HG03575 (cell line): ENCODE measurements at regions not wholly inside any gene's neighbourhood (a gene's known extent, or its start where the extent isn't known, plus 50 kb on each side); places are given as distances from the start of the nearest gene placed in this dataset.
"Not testable (repeated sequence)": the region's sequence is repeated elsewhere in the genome, so short reads cannot be mapped to it uniquely, and the experiment has no call there.

Source experiments
- ATAC-seq: cut with Tn5 transposase; IDR thresholded peaks from one replicate; pipeline ENCODE4 v1.9.1; 2021; ENCODE audit not compliant: unreplicated experiment, insufficient number of reproducible peaks, low FRiP score; ENCODE audit errors: extremely low read depth

DNA sequence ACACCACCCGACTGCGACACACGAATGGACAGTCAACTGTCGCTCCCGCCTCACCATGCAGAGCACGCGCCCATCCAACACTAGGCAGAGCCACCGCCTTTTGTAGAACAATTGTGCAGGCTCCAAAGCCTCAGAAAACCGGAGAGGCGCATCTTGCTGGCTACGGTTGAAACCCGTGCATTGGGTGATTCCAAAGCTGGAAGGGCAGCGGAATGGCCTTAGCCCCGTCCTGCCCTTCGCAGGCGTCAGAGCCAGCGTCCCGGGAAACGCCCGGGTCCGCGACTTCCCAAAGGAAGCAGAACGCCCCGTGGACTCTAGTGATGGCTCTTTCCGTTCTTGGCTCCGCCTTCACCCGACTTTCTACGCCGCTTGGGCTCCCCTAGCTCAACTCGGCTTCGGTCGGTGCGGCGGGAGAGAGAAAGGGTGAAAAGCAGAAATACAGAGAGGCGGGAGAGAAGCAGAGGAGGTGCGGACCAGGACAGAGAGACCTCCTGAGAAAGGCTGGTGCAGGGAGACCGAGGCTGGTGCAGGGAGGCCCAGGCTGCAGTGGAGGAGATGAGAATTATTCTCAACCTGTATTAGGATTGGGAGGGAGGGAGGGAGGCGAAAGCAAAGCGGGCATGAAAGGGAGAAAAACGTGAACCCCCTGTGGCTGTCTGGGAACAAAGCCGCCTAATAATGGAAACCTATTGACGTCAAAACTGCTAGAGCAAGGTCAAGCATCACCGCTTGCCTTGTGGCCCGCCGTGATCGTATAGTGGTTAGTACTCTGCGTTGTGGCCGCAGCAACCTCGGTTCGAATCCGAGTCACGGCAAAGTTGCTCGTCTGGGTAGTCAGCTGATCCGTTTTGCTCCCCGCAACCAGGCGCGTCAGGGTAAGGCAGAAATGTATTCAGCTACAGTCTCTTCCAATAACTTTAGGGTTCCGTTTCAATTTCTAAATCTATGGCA lies 99.5 kb downstream of the PRKAB2 start:
- no peak for ATAC-seq

DNA sequence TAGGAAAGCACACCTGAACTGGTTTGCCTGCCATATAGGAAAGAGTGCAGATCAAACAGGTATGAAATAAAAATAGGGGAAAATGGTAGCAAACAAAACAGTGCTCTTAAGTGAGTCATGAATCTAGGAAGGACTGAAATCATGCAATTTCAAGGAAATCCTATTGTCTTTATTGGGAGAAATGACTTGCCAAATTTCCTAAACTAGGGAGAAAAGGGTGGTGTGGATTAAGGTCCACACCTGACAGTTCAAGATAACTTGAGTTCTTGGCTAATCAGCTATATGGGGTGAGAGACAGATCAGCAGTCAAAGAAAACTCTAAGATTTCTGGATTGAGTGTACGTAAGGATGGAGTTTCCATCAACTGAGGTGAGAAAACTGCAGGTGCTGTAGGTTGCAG lies 101.1 kb downstream of the PRKAB2 start:
- ATAC-seq: no peak

DNA sequence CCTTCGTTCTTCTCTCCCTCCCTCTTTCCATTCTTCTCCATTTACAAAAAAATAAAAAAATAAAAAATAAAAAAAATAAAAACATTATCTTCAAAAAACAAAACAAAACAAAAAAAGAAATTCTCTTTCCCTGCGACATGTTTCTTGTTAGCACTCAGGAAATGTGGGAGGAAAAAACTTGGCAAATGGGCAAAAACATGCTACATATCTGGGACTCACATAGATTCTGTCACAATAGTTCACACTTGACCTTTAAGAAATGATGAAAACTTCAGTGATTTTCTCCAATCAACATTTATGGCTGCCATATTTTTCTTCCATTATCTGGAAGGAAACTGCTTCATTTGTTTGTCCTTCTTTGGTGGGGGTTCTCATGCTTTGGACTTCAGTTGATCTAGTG lies 109.3 kb downstream of the PRKAB2 start:
- ATAC-seq: no peak

DNA sequence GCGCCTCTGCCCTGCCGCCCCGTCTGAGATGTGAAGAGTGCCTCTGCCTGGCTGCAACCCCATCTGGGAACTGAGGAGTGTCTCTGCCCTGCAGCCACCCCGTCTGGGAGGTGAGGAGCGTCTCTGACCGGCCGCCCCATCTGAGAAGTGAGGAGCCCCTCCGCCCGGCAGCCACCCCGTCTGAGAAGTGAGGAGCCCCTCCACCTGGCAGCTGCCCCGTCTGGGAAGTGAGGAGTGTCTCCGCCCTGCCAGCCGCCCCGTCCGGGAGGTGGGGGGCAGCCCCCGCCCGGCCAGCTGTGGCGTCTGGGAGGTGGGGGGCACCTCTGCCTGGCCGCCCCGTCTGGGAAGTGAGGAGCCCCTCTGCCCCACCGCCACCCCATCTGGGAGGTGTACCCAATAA lies 110.4 kb downstream of the PRKAB2 start:
- not testable (repeated sequence) for ATAC-seq

DNA sequence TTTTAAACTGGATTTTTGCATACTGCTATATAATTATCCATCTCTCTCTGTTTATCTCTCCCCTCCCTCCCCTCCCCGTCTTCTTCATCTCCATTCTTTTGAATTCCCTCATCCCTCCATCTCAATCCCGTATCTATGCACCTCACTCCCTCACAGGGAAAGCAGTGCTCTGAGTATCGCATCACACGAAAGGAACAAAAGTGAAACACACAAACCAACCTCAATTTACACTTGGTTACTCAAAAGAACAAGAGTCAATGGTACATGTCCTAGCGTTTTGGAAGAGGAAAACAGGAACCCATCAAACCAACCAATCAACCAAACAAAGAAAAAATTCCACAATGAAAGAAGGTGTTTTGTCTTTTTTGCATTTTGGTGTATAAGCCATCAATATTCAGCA lies 115.1 kb downstream of the NBPF12 start:
- ATAC-seq: no peak

DNA sequence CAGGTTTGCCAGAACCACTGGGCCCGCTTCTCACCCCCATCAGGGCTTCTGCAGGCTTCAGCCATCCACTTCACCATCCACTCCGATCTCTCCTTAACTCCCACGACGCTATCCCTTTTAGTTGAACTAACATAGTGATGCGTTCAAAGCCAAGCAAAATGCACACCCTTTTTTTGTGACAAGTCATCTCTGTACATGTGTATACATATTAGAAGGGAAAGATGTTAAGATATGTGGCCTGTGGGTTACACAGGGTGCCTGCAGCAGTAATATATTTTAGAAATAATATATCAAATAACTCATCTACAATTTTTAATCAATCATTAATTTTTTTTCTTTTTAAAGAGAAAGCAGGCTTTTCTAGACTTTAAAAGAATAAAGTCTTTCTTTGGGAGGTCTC lies 114.6 kb downstream of the NBPF12 start:
- no peak for ATAC-seq

DNA sequence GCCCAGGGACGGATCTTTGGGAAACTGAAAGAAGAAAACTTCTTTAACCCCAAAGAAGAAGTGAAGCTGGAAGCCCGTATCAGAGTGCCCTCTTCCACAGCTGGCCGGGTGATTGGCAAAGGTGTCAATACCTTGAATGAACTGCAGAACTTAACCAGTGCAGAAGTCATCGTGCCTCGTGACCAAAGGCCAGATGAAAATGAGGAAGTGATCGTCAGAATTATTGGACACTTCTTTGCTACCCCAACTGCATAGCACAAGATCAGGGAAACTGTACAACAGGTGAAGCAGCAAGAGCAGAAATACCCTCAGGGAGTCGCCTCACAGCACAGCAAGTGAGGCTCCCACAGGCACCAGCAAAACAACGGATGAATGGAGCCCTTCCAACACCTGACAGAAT lies 114.0 kb downstream of the NBPF12 start:
- ATAC-seq: no peak

DNA sequence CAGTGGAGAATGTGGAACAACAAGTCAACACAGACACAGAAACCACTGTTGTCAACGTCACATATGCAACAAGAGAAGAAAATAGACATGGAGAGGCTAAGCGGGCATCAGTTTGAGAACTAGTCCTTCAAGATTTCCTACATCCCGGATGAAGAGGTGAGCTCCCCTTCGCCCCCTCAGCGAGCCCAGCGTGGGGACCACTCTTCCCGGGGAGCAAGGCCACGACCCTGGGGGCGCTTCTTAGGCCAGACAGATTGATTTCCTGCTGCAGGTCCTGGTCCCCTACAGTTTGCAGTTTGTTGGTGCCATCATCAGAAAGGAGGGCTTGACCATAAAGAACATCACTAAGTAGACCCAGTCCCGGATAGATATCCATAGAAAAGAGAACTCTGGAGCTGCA lies 113.0 kb downstream of the NBPF12 start:
- no peak for ATAC-seq

DNA sequence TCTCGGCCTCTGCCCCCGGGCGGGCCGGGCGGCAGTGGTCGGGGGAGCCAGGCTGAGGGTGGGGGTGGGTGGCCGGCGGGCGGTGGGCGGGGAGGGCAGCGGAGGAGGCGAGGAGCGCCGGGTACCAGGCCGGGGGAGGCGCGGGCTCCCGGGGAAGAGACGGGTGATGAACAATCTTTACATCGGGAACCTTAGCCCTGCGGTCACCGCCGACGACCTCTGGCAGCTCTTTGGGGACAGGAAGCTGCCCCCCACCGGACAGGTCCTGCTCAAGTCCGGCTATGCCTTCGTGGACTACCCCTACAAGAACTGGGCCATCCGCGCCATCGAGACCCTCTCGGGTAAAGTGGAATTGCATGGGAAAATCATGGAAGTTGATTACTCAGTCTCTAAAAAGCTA lies 112.5 kb downstream of the NBPF12 start:
- ATAC-seq: no peak

DNA sequence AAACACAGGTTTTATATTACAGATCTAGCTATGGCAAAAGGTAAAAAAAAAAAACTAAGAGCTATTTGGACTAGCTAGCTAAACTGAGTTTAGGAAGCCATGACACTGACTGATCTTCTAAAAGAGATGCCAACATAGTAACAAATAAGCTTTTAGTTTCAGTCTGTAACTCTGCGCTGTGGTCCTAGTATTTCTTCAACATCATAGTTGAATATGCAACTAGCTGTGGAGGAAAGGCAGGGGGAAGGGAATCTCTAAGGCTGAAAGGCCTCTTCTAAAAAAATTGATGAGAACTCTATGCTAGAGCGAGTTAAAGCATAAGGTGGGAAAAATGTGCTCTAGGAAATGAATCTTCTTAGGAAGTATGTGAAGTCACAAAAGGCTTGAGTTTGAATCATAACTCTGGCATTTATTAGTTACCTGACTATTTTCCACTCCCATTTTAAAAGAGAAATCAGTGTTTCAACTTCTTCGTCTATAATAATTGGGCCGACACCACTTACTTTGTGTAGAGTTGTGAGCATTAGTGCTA lies 108.8 kb downstream of the NBPF12 start:
- not testable (repeated sequence) for ATAC-seq

DNA sequence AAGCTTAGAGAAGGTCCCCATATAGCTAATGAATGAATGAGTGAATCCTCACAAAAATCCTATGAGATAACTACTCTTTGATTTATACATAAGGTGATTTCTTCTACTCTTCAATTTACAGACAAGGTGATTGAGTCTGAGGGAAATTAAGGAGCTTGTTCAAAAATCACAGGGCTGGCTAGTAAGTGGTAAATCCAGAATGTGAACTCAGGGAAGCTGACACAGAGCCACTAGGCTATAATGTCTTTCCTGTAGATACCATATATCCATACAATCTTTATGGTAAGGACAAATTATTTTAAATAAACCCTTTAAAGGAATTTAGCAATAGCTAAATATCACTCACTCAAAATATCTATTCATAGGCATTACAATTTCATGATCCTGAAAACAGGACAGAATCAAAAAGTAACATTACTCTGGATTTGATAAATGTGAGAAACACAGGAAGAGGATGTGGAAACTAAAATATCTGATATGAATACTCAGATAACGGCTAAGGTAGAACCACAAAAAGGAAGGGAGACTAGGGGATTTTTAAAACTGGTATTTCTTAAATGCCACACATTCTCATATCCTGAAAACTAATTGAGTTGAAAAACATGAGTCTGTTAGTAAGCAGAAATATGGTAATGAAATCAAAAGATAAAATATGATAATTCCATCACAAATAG lies 108.2 kb downstream of the NBPF12 start:
- ATAC-seq: no peak
